ENCODE measurements at regions not wholly inside any gene's neighbourhood (a gene's known extent, or its start where the extent isn't known, plus 50 kb on each side); places are given as distances from the start of the nearest gene placed in this dataset.

DNA sequence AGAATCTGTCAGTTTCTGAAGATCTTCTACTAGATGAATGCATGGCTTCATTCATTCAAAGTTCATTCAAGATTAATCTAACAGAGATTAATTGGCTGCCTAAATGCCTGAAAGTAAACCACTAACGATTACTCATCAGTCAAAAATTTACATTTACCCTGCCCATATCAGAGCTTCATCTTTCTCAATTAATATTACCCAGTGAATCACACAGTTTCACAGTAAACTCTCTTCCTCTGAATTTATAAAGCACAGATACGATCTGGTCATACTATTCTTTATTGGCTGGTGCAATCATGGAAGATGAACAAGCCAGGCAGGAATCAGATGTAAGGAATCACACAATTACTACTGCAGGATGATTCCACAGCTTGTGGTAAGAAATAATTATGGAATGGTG is 377.7 kb downstream of the SLC16A7 start:
- no peaks in the 10 kb centered on the region for H3K36me3 ChIP-seq (ENCODE audit: control insufficient read depth, insufficient read depth, low read length)
- TF ChIP-seq, protein P1, sequence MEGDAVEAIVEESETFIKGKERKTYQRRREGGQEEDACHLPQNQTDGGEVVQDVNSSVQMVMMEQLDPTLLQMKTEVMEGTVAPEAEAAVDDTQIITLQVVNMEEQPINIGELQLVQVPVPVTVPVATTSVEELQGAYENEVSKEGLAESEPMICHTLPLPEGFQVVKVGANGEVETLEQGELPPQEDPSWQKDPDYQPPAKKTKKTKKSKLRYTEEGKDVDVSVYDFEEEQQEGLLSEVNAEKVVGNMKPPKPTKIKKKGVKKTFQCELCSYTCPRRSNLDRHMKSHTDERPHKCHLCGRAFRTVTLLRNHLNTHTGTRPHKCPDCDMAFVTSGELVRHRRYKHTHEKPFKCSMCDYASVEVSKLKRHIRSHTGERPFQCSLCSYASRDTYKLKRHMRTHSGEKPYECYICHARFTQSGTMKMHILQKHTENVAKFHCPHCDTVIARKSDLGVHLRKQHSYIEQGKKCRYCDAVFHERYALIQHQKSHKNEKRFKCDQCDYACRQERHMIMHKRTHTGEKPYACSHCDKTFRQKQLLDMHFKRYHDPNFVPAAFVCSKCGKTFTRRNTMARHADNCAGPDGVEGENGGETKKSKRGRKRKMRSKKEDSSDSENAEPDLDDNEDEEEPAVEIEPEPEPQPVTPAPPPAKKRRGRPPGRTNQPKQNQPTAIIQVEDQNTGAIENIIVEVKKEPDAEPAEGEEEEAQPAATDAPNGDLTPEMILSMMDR (IDR thresholded peaks at IDR 0.05; ENCODE audit: insufficient read depth, low read length, poor library complexity, severe bottlenecking) = no peak
- H3K27me3 ChIP-seq (ENCODE audit: control insufficient read depth, insufficient read depth, low read length) = no peaks in the 10 kb centered on the region
- peak; percentile 21 for DNase-seq (ENCODE audit: low read depth)
- H3K4me3 ChIP-seq (ENCODE audit: low read depth, low read length) = no peak overlapping the region

DNA sequence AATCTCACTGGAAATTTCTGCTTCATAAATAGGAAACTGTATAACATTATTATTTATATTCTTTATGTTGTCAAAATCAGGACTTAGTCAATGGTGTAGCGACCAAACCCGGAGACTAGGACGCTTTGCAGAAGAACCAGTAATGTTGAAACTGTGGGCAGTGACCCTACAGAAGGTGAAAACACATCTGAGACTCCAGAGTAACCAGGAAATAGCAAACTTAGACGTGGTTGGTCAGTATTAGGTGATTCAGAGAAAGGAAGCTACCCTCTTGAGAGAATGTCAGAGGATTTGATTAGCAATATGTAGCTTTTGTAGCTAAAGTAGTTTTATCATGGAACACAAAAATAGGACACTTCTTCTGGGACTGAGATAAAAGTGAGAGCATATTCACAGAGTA is 381.9 kb downstream of the SLC16A7 start:
- Histone ChIP-seq H3K4me3 (ENCODE audit: low read depth, low read length) (no peak overlapping the region), H3K27me3 (ENCODE audit: control insufficient read depth, insufficient read depth, low read length) (no peaks in the 10 kb centered on the region), H3K36me3 (ENCODE audit: control insufficient read depth, insufficient read depth, low read length) (no peaks in the 10 kb centered on the region)
- TF ChIP-seq, protein P1 (IDR thresholded peaks at IDR 0.05; ENCODE audit: insufficient read depth, low read length, poor library complexity, severe bottlenecking) = no peak
- DNase-seq (ENCODE audit: low read depth) = no peak

DNA sequence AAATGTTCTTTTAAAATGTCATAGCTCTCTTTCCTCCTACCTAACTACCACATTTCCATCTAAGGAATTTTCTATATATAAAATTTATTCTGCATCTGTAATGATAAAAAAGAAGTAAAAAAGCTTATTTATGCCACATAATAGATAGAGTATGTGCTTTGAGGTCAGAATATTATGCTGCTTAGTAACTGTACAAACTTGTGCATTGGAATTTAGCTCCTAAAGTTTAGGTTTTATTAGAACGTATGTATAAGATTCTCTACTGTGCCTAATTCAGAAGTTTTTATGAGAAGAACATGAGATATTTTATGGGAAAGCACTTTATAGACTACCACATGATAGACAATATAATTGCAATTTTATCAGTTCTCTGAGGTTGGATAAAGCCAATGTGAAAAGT is 384.6 kb downstream of the SLC16A7 start:
- Histone ChIP-seq H3K4me3 (ENCODE audit: low read depth, low read length) (no peak overlapping the region), H3K36me3 (ENCODE audit: control insufficient read depth, insufficient read depth, low read length) (no peaks in the 10 kb centered on the region), H3K27me3 (ENCODE audit: control insufficient read depth, insufficient read depth, low read length) (no peaks in the 10 kb centered on the region)
- no peak for DNase-seq (ENCODE audit: low read depth)
- TF ChIP-seq, protein P1 (IDR thresholded peaks at IDR 0.05; ENCODE audit: insufficient read depth, low read length, poor library complexity, severe bottlenecking) = no peak

DNA sequence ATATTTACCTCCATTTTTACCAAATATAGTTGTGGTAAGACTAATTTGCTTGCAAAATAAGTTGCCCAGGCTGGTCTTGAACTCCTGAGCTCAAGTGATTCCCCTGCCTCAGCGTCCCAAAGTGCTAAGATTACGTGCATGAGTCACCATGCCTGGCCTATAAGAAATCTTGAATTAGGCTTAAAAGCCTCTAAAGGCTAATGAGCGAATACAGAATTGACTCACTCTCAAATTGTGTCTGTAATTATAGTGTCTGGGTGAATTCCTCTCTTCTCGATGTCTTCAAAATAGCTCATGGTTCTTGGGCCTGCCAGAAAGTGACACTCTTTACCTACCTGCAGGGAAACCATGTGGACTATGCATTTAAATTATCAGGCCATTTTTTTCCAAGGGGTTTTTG is 403.5 kb downstream of the SLC16A7 start:
- TF ChIP-seq, protein P1 (IDR thresholded peaks at IDR 0.05; ENCODE audit: insufficient read depth, low read length, poor library complexity, severe bottlenecking) = no peak
- no peak for DNase-seq (ENCODE audit: low read depth)
- Histone ChIP-seq H3K27me3 (ENCODE audit: control insufficient read depth, insufficient read depth, low read length) (no peaks in the 10 kb centered on the region), H3K36me3 (ENCODE audit: control insufficient read depth, insufficient read depth, low read length) (no peaks in the 10 kb centered on the region), H3K4me3 (ENCODE audit: low read depth, low read length) (no peak overlapping the region)

DNA sequence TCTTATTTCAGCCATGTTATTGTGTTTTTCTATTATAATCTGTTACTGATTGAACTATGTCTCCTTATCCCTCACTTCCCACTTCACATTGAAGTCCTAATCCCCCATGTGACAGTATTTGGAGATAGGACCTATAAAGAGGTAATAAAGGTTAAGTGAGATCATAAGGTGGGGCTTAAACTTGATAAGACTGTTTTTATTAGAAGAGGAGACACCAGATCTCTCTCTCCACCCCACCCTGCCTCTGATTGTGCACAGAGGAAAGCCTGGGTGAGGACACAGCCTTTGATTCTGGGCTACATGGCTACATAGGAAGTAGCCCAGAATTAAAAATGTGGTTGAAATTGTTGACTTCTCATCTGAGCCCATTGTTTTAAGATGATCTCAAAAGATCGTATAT is 414.7 kb downstream of the SLC16A7 start:
- H3K27me3 ChIP-seq (ENCODE audit: control insufficient read depth, insufficient read depth, low read length) = no peaks in the 10 kb centered on the region
- TF ChIP-seq, protein P1 (IDR thresholded peaks at IDR 0.05; ENCODE audit: insufficient read depth, low read length, poor library complexity, severe bottlenecking) = no peak
- DNase-seq (ENCODE audit: low read depth) = no peak
- H3K4me3 ChIP-seq (ENCODE audit: low read depth, low read length) = no peak overlapping the region
- no peaks in the 10 kb centered on the region for H3K36me3 ChIP-seq (ENCODE audit: control insufficient read depth, insufficient read depth, low read length)

DNA sequence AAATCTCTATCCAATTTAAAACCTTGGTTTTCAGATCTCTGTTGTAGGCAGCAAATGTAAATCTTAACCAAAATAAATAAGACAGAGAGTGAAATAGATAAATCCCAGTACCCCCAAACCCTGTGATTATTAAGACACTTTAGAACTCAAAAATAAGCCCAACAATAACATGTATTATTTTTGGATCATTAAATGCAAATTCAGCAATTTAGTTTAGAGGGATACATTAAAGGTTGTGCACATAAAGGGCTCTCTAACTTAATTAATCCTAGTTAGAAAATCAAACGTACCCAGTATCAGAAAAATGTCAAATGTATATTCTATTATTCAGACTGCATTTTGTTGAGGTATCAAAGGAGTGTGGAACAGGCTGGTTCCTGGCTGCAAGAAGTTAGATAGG is 416.8 kb downstream of the SLC16A7 start:
- Histone ChIP-seq H3K27me3 (ENCODE audit: control insufficient read depth, insufficient read depth, low read length) (no peaks in the 10 kb centered on the region), H3K36me3 (ENCODE audit: control insufficient read depth, insufficient read depth, low read length) (no peaks in the 10 kb centered on the region), H3K4me3 (ENCODE audit: low read depth, low read length) (no peak overlapping the region)
- TF ChIP-seq, protein P1 (IDR thresholded peaks at IDR 0.05; ENCODE audit: insufficient read depth, low read length, poor library complexity, severe bottlenecking) = no peak
- DNase-seq (ENCODE audit: low read depth) = no peak

Measured in kidney epithelial cell (primary cell).